ENCODE measurements at regions not wholly inside any gene's neighbourhood (a gene's known extent, or its start where the extent isn't known, plus 50 kb on each side); places are given as distances from the start of the nearest gene placed in this dataset.

GRCh38 chr2:120516679-120517314 is 170.9 kb downstream of the INHBB start:
- TF ChIP-seq NCOA1 (CRISPR knock-in tag; IDR thresholded peaks at IDR 0.05) (no peak), NCOR1 (IDR thresholded peaks at IDR 0.05; ENCODE audit: borderline replicate concordance, low read length) (no peak; the same call in 1 of the 2 replicates), PITX1 (CRISPR knock-in tag; IDR thresholded peaks at IDR 0.05) (no peak), BHLHE40 (IDR thresholded peaks at IDR 0.05; ENCODE audit: low read length) (no peak), RAD21 (CRISPR knock-in tag; IDR thresholded peaks at IDR 0.05) (no peak), ZNF280D (CRISPR knock-in tag; IDR thresholded peaks at IDR 0.05) (no peak), MAZ (IDR thresholded peaks at IDR 0.05; ENCODE audit: borderline replicate concordance, low read depth, low read length) (no peak), MAZ (CRISPR knock-in tag; IDR thresholded peaks at IDR 0.05; ENCODE audit: low read depth) (no peak)
- TF ChIP-seq, protein P1, sequence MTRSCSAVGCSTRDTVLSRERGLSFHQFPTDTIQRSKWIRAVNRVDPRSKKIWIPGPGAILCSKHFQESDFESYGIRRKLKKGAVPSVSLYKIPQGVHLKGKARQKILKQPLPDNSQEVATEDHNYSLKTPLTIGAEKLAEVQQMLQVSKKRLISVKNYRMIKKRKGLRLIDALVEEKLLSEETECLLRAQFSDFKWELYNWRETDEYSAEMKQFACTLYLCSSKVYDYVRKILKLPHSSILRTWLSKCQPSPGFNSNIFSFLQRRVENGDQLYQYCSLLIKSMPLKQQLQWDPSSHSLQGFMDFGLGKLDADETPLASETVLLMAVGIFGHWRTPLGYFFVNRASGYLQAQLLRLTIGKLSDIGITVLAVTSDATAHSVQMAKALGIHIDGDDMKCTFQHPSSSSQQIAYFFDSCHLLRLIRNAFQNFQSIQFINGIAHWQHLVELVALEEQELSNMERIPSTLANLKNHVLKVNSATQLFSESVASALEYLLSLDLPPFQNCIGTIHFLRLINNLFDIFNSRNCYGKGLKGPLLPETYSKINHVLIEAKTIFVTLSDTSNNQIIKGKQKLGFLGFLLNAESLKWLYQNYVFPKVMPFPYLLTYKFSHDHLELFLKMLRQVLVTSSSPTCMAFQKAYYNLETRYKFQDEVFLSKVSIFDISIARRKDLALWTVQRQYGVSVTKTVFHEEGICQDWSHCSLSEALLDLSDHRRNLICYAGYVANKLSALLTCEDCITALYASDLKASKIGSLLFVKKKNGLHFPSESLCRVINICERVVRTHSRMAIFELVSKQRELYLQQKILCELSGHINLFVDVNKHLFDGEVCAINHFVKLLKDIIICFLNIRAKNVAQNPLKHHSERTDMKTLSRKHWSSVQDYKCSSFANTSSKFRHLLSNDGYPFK (CRISPR knock-in tag; IDR thresholded peaks at IDR 0.05; ENCODE audit: borderline replicate concordance), result no peak
